SK-N-MC (cell line): ENCODE measurements at regions not wholly inside any gene's neighbourhood (a gene's known extent, or its start where the extent isn't known, plus 50 kb on each side); places are given as distances from the start of the nearest gene placed in this dataset.

Source experiments
- DNase-seq: peaks from one replicate; pipeline ENCODE4 v3.0.0-alpha.2; 2011; ENCODE audit warnings: low read depth, low spot score
- H3K27ac ChIP-seq: fragments of 200-600 bp; sonication (generic); 2 replicates; pipeline ENCODE4 v1.5.1; 2016; ENCODE audit warnings: mixed run types
- H3K36me3 ChIP-seq: fragments of 200-600 bp; sonication (generic); 2 replicates; pipeline ENCODE4 v1.6.1; 2017; ENCODE audit warnings: antibody characterized with exemption, low read length, mixed read lengths; ENCODE audit not compliant: insufficient read depth
- H3K4me3 ChIP-seq: fragments of 200-600 bp; sonication (generic); 2 replicates; pipeline ENCODE4 v1.5.1; 2016
- H3K9ac ChIP-seq: fragments of 200-600 bp; sonication (generic); 2 replicates; pipeline ENCODE4 v1.8.0; 2017; ENCODE audit warnings: mixed run types, mixed read lengths; ENCODE audit not compliant: insufficient read length
- H3K9me3 ChIP-seq: fragments of 200-600 bp; sonication (generic); 2 replicates; pipeline ENCODE4 v1.6.1; 2017; ENCODE audit warnings: low read depth, mild to moderate bottlenecking, antibody characterized with exemption, low read length, moderate library complexity, mixed read lengths
- EZH2 ChIP-seq: fragments of 200-600 bp; sonication (generic); IDR thresholded peaks from one replicate; pipeline ENCODE4 v1.6.1; 2017; ENCODE audit warnings: antibody characterized with exemption
- FOXP2 ChIP-seq: optimal IDR thresholded peaks from 2 replicates; pipeline ENCODE3; 2011; ENCODE audit warnings: mild to moderate bottlenecking, moderate library complexity; ENCODE audit not compliant: insufficient read depth; ENCODE audit errors: extremely low read length, control extremely low read depth
- POLR2AphosphoS5 ChIP-seq: IDR thresholded peaks from 2 replicates; pipeline ENCODE4 v1.6.1; 2012; ENCODE audit warnings: mild to moderate bottlenecking, low read depth, low read length, borderline replicate concordance

DNA sequence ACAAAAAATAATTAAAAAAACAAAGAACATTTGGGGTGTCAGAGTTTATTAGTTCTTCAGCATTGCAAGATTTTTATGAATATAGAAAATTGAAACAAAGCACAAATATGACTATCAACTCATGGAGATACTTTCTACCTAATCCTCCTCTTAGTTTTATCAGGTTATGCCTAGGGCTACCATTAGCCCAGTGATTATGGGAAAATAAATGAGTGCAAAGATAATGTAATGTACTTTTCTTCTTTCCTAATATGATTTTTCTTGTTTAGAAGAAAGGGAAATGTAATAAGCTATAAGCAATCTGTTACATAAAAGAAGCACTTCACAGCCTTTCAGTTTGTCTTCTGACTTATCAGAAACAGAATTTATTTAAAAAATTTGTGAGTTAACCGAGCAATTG is 676.8 kb downstream of the SORCS1 start:
- no peak for TF ChIP-seq FOXP2
- TF ChIP-seq POLR2AphosphoS5, result no peak
- no peak for TF ChIP-seq EZH2
- H3K9ac ChIP-seq, result no peak overlapping the region
- no peak overlapping the region for H3K27ac ChIP-seq
- H3K9me3 ChIP-seq, result no peaks in the 10 kb centered on the region
- DNase-seq, result no peak
- no peak overlapping the region for H3K4me3 ChIP-seq
- no peaks in the 10 kb centered on the region for H3K36me3 ChIP-seq

DNA sequence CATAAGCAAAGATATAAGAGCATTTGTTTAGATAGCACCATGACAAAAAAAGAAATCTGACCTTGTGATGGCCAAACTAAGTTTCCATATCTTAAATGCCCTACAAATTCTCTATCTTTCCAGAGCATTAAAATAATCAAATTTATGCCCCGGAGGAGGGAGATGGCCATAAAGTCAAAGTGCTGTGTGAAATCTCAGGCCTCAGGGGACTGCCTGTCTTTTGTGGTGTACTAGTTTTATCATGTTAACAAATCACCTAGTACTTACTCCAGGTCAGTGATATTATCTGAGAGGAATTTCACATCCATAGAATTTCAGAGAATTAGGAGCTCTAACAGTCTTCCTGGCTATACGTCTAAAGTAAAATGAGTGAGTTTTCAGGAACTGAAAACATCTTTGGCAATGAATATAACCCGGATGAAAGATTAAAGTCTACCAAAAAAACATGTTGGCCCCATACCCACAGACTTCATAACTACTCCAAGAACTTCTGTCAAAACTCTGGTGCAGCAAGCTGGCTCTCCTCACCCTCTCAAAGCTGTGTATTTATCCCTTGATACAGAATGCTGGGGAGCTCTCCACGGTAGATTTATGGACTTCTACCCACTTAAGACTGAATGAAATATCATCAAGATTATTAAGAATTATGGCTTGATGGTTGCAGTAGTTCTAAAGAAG is 682.8 kb downstream of the SORCS1 start:
- Histone ChIP-seq H3K9me3 (no peaks in the 10 kb centered on the region), H3K36me3 (no peaks in the 10 kb centered on the region), H3K4me3 (no peak overlapping the region), H3K27ac (no peak overlapping the region), H3K9ac (no peak overlapping the region)
- TF ChIP-seq POLR2AphosphoS5 (no peak), EZH2 (no peak), FOXP2 (no peak)
- DNase-seq, result no peak

DNA sequence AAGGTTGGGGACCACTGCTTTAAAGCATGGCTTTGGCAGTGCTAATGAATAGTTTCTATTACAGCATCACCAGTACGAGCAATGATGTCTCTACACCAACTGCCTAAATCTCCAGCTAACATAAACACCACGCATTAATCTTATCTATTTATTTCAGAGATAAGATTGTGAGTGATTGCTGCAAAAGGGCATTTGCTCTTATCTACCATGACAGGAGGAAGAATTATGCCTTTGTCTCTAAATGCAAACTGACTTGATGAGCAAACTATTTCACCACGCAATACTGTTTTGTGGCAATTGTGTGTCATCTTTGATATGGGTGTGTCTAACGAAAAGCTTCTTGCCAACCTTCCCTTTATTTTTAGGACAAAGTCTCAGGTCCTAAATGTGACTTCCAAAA is 684.9 kb downstream of the SORCS1 start:
- no peak for DNase-seq
- no peak overlapping the region for H3K9ac ChIP-seq
- no peaks in the 10 kb centered on the region for H3K36me3 ChIP-seq
- no peak overlapping the region for H3K27ac ChIP-seq
- H3K4me3 ChIP-seq, result no peak overlapping the region
- TF ChIP-seq EZH2 (no peak), POLR2AphosphoS5 (no peak), FOXP2 (no peak)
- no peaks in the 10 kb centered on the region for H3K9me3 ChIP-seq

DNA sequence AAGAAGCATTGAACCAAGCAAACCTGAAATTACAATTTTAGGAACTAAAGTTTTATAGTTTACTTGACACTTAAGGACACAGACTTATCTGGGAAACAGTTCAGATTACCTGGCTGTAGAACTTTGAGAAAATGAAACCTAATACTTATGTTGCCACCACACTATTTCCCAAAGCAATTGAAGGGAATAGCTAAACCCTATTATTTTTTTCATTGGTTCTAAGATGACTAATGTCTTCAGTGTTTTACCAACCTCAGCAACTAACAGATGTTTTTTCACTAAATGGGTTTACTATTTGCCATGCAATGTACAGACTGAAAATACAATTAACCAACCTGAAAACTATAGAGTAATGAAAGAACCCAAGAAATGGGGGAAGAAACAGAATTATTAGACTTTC is 689.6 kb downstream of the SORCS1 start:
- TF ChIP-seq EZH2 (no peak), FOXP2 (no peak), POLR2AphosphoS5 (no peak)
- Histone ChIP-seq H3K27ac (no peak overlapping the region), H3K36me3 (no peaks in the 10 kb centered on the region), H3K4me3 (no peak overlapping the region), H3K9me3 (no peaks in the 10 kb centered on the region), H3K9ac (no peak overlapping the region)
- no peak for DNase-seq

DNA sequence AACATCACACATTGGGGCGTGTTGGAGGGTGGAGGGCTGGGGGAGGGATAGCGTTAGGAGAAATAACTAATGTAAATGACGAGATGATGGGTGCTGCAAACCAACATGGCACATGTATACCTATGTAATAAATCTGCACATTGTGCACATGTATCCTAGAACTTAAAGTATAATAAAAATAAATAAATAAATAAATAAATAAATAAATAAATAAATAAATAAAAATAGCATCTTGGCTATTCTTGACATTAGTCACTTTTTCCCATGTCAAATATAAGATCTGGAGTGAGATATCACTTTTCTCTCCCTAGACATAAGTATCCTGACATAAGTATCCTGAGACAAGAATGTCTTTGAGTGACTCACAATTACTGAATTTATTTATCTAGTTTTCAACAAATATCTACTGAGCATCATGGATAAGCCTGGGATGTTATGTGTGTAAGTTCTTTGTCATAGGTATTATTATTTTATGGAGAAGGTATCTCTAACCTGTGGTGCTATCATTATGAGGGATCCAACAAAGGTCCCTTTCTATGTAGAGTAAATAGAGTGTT is 691.3 kb downstream of the SORCS1 start:
- Histone ChIP-seq H3K36me3 (no peaks in the 10 kb centered on the region), H3K27ac (no peak overlapping the region), H3K9ac (no peak overlapping the region), H3K9me3 (no peaks in the 10 kb centered on the region), H3K4me3 (no peak overlapping the region)
- TF ChIP-seq POLR2AphosphoS5 (no peak), EZH2 (no peak), FOXP2 (no peak)
- DNase-seq, result no peak

DNA sequence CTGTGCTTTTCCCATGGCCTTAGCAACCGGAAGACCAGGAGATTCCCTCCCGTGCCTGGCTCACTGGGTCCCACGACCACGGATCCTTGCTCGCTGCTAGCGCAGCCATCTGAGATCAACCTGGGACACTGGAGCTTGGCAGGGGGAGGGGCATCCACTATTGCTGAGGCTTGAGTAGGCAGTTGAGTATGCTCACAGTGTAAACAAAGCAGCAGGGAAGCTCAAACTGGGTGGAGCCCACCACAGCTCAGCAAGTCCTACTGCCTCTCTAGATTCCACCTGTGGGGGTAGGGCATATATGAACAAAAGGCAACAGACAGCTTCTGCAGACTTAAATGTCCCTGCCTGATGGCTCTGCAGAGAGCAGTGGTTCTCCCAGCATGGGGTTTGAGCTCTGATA is 697.0 kb downstream of the SORCS1 start:
- no peak overlapping the region for H3K27ac ChIP-seq
- TF ChIP-seq EZH2, result no peak
- H3K9ac ChIP-seq, result no peak overlapping the region
- DNase-seq, result no peak
- no peaks in the 10 kb centered on the region for H3K9me3 ChIP-seq
- no peak overlapping the region for H3K4me3 ChIP-seq
- no peaks in the 10 kb centered on the region for H3K36me3 ChIP-seq

DNA sequence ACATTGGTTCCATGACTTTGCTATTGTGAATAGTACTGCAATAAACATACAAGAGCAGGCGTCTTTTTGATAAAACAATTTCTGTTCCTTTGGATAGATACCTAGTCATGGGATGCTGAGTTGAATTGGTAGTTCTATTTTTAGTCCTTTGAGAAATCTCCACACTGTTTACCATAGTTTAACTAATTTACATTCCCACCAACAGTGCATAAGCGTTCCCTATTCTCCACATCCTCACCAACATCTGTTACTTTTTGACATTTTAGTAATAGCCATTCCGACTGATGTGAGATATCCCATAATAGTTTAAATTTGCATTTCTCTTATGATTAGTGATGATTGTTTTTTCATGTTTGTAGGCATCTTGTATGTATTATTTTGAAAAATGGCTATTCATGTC is 707.0 kb downstream of the SORCS1 start:
- H3K4me3 ChIP-seq, result no peak overlapping the region
- no peak for DNase-seq
- TF ChIP-seq EZH2 (no peak), FOXP2 (no peak), POLR2AphosphoS5 (no peak)
- no peaks in the 10 kb centered on the region for H3K36me3 ChIP-seq
- no peaks in the 10 kb centered on the region for H3K9me3 ChIP-seq
- H3K9ac ChIP-seq, result no peak overlapping the region
- H3K27ac ChIP-seq, result no peak overlapping the region

DNA sequence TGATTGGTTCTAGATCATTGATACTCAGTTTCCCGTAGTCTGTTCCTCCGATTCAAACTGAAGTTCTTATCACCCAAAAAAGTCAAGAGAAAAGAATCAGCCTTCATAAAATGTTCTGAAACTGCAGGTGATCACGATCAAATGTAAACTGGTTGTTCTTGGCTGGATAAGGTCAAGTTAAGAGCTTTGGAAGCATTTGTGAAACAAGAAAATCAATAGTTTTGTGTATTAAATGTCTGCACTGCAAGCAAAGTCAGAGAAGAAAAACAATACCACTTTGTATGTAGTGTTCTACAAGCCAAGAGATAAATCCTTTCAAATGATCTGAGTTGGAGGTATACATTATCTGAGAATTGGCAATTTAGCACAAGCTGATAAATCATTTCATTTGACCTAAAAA is 710.3 kb downstream of the SORCS1 start:
- Histone ChIP-seq H3K36me3 (no peaks in the 10 kb centered on the region), H3K27ac (no peak overlapping the region), H3K4me3 (no peak overlapping the region), H3K9me3 (no peaks in the 10 kb centered on the region), H3K9ac (no peak overlapping the region)
- no peak for DNase-seq
- TF ChIP-seq EZH2 (no peak), POLR2AphosphoS5 (no peak), FOXP2 (no peak)

DNA sequence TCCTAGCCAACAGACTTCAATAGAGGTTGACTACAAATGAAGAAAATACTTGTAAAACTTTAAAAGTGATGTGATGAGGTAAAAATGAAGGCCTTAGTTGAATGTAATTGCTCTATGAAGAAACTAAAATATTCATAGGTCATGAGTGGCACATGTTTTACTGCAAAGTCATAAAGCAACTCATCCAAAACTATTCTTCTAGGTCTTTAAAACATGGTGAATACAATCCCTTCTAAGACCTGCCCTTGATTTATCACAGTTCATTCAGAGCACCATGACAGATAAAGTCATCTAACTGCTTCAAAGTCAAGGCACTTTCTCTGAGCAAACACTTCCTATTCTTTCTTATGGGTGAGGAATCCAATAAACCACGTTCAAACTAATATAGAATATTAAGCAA is 713.5 kb downstream of the SORCS1 start:
- H3K36me3 ChIP-seq, result no peaks in the 10 kb centered on the region
- no peaks in the 10 kb centered on the region for H3K9me3 ChIP-seq
- no peak overlapping the region for H3K4me3 ChIP-seq
- no peak overlapping the region for H3K9ac ChIP-seq
- TF ChIP-seq POLR2AphosphoS5, result no peak
- no peak for TF ChIP-seq FOXP2
- no peak for TF ChIP-seq EZH2
- DNase-seq, result no peak
- H3K27ac ChIP-seq, result no peak overlapping the region
